NCI-H2171 (cell line): ENCODE measurements at regions not wholly inside any gene's neighbourhood (a gene's known extent, or its start where the extent isn't known, plus 50 kb on each side); places are given as distances from the start of the nearest gene placed in this dataset.

Source experiments
- DNase-seq: peaks from one replicate; lab custom pipeline; 2025; lab: John Stamatoyannopoulos, UW

GRCh38 chr2:116645155-116645554, 1169.3 kb upstream of the DDX18 start:
- DNase-seq, result no peak

DNA sequence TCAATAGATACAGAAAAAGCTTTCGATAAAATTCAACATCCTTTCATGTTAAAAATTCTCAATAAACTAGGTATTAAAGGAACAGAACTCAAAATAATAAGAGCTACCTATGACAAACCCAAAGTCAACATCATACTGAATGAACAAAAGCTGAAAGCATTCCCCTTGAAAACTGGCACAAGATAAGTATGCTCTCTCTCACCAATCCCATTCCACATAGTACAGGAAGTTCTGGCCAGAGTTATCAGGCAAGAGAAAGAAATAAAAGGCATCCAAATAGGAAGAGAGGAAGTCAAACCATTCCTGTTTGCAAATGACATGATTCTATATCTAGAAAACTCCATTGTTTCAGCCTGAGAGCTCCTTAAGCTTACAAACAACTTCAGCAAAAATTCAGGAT, 1145.8 kb upstream of the DDX18 start:
- DNase-seq, result no peak

- no peak for DNase-seq
These were observed 1144.7 kb upstream of the DDX18 start for GRCh38 chr2:116669782-116670181.

GRCh38 chr2:116674188-116674587, 1140.3 kb upstream of the DDX18 start:
- no peak for DNase-seq

DNA sequence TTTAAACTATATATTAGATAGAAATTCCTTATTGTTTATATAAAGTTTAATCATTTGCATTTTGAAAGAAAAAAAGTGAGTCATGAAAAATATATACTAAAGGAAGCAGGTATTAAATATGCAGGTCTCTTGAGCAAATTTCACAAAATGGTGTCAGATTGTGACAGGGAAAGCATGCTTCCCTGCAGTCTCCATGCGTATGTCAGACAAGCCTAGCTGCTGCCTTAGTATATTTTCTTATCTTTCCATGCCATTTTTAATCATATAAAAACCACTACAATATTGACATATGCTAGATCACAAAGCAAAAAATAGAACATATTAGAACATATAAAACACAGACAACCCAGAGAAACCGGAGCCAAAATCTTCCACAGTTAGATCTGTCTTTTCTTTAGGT, 1137.7 kb upstream of the DDX18 start:
- no peak for DNase-seq

GRCh38 chr2:116680256-116680936, 1134.1 kb upstream of the DDX18 start:
- DNase-seq, result no peak

DNA sequence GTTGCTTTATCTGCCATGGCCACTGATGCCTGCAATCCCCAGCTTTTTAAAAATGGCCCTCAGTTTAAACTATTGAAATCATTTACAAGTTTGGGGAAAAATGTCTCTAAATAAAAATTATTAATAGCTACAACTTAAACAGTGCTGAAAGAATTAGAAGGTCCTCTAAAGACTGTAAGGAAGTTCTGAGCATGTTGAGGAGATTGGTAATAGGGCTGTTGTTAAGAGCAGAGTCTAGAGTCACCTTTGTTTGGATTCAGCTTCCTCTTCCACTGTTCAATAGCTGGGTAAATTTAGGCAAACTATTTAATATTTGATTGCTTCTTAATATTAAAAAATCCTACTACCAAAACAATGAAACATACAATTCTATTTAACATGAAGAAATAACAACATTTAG, 1127.1 kb upstream of the DDX18 start:
- DNase-seq, result no peak

DNA sequence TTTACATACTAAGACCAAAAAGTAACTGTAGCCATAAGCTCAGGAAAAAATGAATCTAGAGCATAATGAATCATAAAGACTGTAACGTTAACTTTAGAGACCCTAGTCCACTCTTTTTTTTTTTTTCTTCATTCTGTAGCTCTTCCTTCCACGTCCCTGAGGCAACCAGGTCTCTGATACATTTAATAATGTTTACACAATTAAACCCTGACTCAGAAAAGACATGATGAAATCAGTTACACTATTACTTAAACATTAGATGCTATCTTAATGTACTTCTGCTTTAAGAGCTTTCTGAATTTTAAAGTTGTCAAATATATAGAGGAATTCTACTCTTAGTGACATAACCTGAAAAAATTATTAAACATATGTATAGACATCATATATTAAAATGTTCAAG, 1121.5 kb upstream of the DDX18 start:
- no peak for DNase-seq

- no peak for DNase-seq
These were observed 1118.3 kb upstream of the DDX18 start for GRCh38 chr2:116696223-116696622.

- no peak for DNase-seq
These were observed 1117.6 kb upstream of the DDX18 start for GRCh38 chr2:116696903-116697302.

DNA sequence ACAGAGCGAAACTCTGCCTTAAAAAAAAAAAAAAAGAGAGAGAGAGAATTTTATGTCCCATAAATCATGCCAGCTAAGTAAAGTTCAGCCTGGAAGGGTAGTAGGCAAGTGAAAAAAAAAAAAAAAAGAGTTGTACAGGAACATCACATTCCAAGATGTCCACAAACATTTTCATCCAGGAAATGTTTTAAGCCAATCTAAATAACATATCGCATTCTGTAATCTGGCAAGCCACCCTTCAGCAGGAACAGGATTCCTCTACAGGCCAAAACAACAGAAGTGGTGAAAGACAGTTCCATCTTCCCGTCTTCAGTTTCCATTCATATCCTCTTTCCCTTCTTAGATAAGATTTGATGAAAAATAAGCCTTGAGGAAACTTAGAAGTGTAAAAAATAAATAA, 1108.1 kb upstream of the DDX18 start:
- DNase-seq, result no peak

DNA sequence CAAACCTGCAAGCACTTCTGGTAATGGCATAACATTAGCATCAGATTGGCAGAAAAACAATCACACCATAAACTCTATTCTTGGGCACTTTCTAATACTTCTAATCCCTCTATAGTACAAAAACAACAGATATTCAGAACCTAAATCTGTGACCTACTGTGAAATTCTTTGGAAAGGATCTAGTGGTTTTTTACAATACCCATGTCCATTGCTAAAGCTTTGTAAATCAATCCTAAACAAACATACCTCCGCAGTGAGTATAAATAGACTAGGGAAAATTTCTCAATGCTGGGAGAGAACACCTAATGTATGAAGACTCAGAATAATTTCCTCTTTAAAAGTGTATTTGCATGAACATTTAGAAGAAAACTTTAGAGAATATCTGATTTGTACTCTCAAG, 1098.5 kb upstream of the DDX18 start:
- no peak for DNase-seq

DNA sequence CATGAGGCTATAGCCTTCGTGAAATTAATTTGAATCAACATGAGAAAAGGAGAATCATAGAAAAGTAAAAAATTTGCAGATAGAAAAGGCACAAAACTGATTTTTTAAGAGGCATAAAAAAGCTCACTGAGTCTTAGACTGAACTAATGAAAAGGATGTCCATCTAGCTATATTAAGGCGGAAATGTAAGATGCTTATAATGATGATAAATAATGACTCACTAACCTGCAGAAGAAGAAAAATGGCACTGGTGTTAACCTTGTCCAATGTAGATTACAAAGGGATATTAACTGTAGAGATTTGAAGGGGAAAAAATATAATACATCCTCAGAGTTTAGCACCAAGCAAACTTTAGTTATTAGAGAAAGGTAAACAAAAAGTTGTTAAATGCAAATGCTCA, 1098.0 kb upstream of the DDX18 start:
- DNase-seq, result no peak

DNA sequence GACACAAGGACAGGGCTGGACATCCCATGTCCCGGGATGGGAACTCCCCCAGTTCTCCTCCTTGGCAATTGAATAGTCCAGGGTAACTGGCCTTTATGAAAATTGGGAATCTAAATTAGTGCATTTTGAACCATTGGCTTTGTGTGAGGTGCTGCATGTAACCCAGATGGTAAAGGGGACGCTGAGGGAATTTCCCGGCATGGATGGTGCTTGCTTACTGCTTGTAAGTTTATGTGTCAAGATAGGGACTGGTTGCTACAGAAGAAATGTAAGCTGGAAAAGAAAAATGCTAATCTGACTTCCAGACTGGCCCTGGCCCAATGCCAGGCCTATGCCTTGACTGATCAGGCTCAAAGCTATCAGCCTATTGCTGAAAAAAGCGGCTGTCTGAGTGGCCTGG, 1096.7 kb upstream of the DDX18 start:
- DNase-seq, result no peak

DNA sequence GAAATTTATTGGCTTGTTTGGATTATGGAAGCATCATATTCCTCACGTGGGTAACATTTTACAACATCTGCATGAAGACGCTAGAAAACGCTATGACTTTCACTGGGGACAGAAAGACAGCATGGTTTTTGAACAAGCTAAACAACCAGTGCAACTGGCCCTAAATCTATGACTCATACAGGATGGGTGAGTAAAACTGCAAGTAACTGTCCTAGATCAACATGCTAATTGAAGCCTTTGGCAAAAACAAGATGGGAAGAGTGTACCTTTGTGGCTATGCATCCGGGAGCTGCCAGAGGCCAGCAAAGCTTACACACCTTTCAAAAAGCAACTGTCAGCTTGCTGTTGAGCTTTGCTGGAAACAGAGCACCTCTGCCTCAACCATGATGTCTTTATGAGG, 1096.0 kb upstream of the DDX18 start:
- no peak for DNase-seq

DNA sequence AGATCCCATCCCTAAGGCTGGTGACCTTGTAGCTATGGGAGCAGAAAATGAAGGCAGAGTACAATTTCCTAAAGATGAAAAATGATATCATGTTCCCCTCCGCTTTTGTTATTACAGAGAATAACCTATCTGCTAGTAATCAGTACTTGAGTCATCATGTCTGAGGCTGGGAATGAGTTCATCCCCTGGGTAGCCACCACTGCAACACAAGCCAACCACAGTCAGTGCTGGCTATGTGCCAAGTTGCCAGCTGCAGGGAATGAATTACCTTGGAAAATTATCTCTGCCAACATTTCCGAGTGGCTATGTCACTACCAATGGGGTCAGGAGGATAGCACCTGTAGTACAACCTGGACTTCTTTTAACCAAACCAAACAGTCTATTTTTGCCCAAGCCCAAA, 1094.7 kb upstream of the DDX18 start:
- no peak for DNase-seq

DNA sequence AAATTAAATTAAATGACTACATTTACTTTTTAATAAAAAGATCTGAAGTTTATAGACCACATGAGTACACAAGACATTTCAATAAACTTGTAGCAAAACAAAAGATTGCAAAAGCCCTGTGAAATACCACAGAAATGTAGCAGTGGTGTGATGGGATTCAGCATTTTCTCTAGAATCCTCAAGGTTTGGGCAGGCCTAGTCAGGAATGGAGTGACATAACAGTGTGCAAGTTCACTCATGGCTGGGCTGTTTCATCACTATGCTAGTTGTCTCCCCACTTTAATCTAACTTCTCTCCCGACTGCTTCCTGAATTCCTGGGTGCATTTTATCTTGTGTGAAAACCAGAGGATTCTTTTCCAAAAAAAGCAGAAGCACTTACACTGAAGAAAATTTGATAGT, 1089.9 kb upstream of the DDX18 start:
- DNase-seq, result no peak

DNA sequence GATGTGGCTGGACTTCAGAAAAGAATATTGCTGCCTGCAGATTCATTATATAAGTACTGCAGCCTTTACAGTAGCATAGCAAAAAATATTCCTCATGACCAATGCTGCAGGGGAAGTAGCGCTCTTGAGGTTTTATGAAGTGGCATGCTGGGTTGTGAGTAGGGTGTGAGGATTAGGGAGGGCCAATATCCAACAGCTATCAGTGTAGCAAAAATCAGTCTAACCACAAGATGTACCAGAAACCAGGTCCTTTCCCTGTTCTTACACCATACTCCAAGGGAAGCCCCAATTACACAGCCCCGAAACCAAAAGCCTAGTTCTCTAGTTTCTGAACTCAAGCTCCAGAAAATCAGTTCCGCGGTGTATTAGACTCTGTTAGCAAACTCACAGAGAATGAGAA, 1082.2 kb upstream of the DDX18 start:
- DNase-seq, result no peak

DNA sequence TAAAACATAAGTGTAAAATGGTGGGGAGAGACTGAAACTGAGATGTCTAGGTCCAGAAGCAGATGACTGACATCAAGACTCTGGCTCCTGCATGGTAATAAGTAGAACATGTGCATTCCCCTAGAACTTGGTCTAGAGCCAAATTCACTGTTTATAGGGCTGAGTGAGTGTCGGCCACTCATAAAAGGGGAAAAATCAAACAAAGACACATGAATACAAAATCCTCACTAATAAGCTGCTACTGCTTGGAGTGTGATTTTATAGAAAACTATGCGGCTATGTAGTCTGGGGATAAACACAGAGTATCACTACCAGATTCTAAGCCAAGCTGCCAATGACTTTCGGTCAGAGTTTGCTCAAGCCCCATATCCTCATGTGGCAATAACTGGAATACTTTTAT, 1080.8 kb upstream of the DDX18 start:
- no peak for DNase-seq

- no peak for DNase-seq
These were observed 1076.5 kb upstream of the DDX18 start for GRCh38 chr2:116737951-116738350.

- DNase-seq, result no peak
These were observed 1067.4 kb upstream of the DDX18 start for GRCh38 chr2:116747103-116747502.

DNA sequence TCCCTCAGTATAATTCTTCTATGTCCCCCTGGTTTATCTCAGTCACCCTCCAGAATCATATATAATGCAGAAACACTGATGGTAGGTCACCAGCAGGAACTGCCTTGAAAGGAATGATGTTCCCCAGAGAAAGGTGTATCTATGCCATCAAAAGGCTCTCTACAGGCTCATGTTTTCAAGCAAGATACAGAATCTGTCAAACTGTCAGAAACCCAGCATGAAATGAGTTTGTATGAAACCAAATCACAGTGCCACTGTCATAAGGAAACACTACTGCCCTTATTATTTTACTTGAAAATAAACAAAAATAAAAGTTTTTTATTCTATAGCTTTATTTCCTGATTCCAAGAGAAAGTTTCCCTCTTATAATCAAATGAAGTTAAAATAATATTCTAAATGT, 1064.5 kb upstream of the DDX18 start:
- no peak for DNase-seq

DNA sequence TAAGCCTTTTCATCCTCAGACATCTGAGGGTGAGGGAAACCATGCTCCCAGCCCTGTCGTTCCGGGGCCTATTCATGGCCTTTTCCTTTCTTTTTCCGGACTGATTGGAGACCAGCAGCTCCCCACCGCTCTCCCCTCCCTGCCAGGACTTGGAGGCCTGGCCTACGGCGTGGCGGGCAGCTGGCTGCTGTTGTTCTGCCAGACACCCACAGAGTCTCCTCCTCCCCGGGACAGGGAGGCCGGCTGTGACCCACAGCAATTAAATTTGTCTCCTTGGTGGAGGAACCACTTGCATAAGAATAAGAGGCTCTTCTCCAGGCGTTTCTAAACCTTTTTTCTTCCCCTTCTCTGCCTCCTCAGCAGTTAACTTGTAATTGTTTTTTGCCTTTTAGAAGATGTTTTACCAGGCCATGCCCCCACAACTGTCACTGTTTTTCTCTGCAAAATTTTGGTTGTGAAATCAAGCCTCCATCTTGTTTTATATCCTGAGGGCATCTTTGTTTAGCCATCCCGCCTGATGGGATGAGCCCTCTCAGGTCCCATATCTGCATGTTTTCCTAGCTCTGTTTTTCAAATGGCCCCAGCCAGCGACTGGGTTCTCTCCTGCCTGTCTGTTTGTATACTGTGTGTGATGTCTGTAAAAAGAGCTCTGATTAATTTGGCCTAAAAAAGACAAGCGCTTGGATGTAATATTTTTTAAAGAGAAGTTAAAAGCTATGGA, 1060.0 kb upstream of the DDX18 start:
- no peak for DNase-seq

GRCh38 chr2:116761864-116762263, 1052.6 kb upstream of the DDX18 start:
- no peak for DNase-seq
